ENCODE measurements at regions not wholly inside any gene's neighbourhood (a gene's known extent, or its start where the extent isn't known, plus 50 kb on each side); places are given as distances from the start of the nearest gene placed in this dataset.
A peak's percentile ranks its signal among the peaks of the same experiment; 100 is the strongest.

DNA sequence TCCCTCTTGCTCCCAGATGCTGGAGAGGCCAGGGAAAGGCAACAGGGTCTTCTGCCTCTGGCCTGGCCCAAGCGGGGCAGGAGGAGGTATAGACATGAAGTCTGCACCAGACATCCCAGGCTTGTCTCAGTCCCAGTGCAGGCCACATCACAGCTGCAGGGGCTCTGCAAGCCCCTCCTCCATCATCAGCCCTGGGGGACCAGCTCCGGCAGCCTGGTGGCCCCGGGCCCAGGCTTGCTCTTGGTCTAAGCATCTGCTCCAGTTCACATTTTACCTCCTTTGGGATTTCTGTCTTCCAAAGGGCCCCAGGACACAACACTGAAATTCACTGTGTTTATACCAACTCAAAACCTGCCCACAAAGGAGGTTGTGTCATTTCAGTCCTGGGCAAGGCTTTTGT is 359.4 kb downstream of the ZNF536 start:
- DNase-seq: no peak

DNA sequence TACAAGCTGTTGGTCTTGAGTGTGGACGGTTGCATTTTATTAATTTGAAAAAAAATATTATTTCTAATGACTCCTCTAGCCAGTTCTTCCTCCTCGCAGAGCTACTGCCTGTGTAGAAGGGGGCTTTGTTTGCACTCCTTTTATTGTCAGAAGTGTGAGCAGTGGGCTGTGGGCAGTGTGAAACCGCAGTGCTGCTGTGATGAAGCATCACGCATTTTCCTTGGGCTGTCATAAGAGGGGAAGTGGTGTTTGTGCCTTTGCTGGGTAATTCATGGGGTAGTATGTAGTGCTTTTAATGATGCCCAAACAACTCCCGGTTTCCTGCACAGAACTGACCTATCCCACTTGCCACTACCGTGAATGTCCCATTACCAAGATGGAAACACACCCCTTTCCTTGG is 357.3 kb downstream of the ZNF536 start:
- DNase-seq: no peak

DNA sequence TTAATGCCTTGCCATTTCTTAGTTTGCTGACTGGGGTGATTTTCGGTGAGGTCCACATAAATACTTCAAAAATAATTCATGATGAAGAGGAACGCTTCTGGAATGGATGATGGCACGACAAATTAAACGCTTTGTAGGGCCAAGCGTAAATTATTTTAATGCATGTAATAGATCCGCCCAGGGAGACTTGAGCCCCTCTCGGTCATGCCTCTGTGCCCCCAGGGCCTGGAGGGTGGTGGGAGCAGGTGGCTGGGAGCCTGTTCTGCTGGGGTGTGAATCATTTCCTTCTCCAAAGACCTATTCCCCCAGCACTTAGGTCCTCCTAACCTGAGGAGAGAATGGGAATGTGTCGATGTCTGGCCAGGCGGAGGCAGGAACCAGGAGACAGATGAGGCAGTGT is 350.6 kb downstream of the ZNF536 start:
- DNase-seq: peak; percentile 79

DNA sequence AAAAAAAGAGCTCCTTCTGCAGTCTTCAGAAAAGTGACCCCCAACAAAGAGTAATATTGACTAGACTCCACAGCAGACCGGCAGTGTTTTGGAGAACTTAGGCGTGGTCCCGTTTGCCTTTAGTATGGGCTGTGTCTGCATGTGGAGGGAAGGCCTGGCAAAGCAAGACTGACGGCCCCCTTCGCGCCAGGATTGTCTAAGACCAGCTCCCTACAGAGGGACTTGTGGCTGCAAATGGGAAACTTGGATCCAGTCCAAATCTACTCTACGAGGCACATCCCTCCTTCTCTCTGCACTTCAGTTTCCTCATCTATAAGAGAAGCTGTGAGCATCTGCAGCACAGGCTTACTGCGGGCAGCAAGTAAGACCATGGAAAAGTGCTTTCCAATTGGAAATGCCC is 350.0 kb downstream of the ZNF536 start:
- DNase-seq: no peak

DNA sequence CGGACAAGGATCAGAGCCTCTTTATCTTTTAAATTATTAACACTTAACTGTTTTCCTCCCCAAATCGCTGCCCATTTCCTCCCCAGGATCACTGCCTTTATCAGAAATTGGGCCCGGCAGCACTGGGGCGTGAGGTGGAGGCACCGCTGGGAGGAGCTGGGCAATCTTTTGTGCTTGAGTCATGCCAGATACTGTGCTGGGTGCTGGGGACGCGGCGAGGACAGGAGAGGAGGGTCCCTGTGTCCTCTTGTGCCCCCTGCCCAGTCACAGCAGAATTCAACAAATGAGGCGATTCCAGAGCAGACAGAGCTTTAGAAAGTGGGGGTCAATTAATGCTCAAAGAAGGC is 347.8 kb downstream of the ZNF536 start:
- peak; percentile 63 for DNase-seq

DNA sequence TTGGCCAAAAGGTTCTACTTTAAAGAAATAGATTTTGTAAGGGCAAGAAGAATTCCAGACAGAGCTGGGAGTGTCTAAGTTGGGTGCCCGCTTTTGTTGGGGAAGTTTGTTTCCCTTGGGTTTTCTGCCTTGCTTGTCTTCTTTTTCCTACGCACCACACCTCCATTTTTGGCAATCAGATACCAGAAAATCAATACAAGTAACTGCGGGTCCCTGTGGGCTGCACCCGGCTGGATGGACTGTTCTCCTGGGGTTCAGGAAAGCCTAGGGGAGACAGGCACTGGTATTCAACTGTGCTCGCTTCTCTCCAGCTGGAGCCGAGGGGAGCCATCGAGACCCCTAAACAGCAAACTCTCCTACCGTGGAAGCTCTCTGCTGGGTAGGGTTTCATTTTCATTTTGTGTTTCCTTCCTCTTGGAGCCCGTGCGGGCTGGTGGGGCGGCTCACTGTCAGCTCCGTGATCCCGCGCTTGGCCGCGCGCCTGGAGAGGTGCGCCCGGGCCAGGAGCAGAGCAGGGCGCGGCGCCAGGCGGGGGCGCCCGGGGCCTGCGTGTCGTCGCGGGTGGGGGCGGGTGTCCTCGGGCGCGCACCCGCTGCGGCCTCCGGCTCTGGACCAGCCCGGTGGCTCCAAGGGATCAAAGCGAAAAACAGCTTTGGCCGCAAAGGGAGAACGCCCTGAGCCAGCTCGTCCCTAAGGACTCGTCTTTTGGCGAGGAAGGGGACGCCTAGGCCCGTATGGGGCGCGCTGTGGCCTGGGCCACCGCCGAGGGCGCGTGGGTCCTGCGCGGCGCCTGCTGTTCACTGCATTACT is 347.2 kb downstream of the ZNF536 start:
- peak; percentile 60 for DNase-seq

DNA sequence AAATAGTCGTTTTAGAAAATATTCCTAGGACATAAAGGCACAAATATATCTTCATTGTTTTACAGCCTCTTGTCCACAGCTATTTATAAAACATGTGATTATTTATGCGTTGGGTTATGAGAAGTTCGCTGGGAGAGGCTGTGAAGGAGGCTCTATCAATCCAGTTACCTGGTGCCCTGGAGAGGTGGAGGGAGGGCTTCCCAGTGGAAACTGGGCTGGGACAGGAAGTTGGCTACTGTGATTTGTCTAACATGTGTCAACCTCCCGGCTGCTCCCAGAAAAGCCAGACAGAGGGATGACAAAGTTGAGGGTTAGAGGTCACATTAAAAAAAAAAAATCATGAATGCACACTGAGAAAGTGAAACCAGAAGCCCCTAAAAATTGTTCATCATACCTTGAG is 346.5 kb downstream of the ZNF536 start:
- no peak for DNase-seq

DNA sequence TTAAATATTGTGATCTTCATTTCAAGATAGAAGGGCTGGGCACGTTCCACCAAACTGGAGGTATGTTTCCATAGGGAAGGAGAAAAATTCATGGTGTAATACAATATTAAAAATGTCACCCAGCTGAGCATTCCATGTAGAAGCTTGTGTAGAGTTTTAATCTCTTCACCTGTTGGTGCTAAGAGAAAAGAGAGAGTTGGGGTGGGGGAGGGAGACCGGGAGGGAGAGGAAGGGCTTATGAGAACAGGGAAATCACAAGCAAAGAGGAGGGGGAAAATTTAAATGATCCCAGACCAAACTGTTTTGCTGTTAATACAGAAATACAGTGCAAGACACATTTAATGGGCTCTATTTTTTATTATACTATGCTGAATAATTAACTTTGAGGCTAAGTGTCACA is 345.8 kb downstream of the ZNF536 start:
- DNase-seq: no peak

DNA sequence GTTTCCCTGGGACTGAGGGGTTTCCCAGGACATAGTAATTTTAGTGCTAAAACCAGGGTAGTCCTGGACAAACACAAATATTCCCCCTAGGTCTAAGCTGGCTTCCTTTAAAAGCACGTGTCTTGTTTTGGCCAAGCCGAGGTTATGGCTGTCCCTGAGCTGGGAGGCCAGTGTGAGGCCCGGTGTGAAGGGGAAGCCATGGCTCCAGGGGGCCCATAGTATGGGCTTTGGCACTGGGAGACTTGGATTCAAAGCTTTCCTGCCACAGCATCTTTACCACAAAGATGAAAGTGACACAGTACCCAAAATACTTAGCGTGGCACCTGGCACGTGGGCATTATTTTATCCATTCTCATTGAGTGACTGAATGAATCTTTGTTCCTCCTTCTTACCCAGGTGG is 345.2 kb downstream of the ZNF536 start:
- DNase-seq: no peak

DNA sequence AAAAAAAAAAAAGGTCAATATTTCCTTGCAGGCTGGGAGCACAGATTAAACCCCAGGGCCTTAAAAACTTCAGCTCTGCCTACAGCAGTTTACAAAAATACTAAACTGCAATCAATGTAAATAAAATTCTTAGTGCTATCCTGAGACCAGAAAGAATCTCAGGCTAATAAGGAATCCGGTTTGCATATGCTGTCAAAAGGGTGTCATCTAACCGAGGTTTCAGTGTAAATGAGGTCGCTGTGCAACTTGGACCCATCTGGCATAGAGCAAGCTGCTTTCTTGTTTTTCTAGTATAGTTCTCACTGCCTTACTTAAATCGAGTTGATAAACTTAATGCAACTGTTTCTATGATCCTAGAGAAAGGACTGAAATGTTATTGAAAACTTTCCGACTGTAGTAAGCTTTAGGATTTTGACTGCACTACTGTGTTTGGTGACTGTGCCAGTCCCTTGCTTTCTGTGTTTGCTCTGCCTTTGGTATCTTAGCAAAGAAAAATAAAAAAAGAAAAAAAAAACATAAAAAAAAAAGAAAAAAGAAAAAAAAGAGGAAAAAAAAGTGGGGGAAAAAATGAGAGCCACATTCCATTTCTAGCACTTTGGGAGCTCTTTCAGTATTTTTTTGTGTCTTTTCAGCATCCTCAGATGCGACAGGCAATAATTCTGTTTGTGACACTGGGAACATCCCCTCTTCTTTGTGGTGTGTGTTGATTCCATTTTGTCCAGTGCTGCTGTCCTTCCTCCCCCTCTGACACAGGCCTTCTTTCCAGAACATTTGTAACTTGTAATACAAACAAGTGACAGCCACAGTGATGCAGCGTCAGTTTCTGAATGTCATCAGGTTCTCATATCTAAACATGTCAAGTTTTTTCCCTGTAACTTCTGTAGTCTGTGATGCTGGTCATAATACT is 340.5 kb downstream of the ZNF536 start:
- DNase-seq: no peak

DNA sequence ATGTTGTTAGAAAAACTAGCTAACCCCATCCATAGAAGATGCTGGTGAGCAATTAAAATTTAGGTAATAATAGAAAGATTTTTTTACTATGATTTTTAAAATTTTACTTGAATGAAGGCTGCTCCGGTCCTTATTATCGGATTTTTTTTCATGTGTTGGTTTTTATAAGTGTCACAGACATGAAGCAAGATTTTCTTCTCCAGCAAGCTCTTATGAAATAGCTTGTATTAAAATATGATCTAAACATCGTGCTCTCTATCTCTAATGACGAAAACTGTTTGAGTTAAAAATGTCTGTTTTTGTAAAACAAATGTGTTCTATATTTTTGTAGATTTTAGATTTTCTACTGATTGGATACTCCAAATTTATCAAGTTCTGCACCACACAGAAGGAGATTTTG is 339.6 kb downstream of the ZNF536 start:
- no peak for DNase-seq

DNA sequence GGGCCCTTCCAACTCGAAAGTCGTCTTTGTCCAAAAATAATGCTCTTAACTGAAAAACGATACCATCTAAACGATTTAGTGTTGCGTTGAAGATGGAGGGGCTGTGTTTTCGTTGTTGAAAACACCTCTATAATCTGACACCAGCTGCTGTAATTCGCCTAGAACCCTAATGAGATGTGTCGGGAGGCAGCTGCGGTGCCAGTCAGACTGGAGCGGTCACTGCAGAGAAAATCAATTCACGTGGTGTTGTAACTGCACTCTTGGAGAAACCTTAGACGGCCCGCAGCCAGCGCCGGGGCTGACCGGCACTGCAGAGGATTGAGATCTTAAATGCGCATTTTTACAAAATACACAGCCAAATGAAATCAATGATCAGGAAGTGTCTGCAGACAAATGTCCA is 339.1 kb downstream of the ZNF536 start:
- DNase-seq: no peak

DNA sequence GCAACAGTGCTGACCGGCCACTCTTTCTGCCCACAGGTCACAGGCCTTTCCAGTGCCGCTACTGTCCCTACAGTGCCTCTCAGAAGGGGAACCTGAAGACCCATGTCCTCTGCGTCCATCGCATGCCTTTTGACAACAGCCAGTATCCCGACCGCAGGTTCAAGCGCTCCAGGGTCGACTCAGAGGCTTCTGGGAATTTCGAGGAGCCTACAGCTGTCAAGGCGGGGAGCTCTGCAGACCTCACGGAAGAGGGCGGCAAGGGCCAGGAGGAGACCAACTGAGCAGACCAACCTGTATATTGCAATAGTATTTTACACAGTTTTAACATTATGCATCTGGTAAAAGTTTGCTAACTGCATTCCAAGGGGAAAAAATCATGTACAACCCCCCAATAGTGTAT is 338.5 kb downstream of the ZNF536 start:
- DNase-seq: no peak

DNA sequence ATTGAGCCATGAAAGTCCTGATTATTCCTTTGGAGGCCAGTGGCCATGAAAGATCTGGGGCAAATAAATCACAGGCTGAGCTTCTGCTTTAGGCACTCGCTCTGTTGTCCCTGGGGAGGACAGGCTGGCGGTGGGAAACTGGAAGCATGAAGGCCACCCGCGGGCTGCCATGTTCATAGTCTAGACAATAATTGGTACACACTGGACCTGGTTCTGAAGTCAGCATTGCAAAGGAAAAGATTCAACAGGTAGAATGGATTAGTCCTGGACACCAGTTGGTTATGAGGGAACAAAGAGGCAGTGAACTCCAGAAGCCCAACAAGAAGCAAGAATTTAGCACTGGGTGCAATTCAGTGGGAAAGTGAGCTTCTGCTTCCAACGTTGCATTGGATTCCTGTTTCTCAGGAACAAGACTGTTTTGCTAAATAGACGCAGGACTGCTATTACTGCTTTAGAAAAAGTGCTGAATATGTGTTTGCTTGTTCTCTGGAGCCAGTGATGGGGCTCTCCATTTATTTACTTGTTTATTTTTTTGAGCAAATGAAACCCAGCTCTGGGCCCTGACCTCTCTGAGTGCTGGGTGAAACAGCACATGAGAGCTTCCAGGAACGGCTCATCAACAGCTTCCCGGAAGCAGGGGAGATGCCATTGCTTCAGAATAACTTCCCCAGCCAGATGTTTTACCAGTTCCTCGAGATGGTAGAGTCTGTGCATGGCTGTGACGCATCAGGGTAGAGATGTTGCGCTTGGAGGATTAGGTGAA is 336.4 kb downstream of the ZNF536 start:
- no peak for DNase-seq

DNA sequence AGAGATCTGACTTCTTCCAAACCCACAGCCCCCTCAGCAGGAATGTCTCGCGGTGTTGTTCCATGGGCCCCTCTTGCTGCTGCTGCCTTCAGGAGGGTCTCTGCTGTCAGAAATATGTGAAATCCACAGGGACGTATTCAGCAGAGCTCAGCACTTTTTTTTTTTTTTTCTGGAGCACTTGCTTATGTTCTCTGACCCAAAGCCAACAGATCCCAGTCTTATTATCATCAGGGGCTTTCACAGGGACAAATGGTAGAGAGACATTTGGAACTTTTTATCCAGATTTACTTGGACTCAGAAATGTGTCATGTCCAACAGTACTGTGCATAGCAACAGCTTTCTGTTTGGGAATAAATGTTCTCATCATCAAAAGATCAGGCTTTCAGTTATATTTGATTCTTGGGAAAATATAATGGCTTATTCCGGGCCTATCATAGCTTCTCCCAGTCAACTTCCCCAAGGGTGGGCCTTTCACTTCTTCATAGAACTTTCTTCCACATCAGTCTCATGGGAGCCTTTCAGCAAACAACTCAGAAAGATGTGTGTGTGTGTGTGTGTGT is 332.7 kb downstream of the ZNF536 start:
- DNase-seq: no peak

DNA sequence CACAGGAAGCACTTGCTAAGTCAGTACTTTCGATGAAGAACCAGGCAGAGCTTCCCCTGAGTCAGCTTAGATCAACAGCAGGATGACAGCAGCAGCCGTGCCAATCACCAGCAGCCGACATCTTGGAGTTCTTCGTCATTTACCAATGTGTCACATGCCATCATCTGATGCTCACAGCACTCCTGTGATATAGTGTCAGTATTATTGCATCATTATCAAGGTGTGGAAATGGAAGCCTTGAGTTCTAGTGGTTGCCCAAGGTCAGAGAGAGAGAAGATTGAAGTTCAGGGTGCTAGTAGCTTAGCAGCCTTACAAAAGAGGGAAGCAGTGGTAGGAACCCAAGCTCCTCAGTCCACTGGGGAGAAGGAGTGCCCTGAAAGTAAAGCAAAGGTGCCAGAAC is 331.5 kb downstream of the ZNF536 start:
- DNase-seq: no peak

DNA sequence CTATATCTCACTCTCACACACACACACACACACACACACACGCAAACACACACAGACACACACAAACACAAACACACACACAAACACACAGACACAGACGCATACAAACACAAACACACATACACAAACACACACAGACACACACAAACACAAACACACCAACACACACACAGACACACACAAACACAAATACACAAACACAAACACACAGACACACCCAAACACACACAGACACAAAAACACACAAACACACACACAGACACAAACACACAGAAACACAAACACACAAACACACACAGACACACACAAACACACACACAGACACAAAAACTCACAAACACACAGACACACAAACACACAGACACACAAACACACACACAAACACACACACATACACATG is 329.0 kb downstream of the ZNF536 start:
- DNase-seq: no peak

DNA sequence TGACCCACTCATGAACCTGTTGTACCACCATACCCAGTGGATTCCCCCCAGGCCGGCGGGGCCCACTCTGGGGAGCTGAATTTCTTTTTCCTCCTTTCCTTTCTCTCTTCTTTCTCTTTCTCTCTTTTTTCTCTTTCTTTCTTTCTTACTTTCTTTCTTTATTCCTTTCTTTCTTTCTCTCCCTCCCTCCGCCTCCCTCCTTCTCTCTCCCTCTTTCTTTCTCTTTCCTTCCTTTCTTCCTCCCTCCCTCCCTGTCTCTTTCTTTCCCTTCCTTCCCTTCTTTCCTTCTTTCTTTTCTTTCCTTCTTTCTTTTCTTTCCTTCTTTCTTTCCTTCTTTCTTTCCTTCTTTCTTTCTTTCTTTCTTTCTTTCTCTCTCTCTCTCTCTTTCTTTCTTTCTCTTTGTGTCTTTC is 327.7 kb downstream of the ZNF536 start:
- no peak for DNase-seq

DNA sequence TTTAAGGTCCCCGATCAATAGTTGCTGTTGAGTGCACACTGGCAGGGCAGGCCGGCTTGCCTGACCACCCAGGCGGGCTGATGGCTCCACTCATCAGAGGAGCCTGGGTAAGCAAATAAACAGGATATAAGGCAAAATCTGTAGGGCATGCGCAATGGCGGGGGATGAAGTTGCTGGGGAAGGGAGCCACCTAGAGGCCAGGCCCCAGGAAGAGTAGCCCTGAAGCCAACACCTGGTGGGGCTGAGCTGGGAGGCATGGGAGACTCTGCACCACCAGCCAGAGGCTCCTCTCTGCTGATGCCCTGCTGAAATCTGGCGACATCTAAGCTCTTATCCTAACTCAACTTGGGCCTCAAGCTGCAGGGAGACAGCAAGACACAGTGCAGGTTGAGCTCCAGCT is 324.3 kb downstream of the ZNF536 start:
- peak; percentile 89 for DNase-seq

DNA sequence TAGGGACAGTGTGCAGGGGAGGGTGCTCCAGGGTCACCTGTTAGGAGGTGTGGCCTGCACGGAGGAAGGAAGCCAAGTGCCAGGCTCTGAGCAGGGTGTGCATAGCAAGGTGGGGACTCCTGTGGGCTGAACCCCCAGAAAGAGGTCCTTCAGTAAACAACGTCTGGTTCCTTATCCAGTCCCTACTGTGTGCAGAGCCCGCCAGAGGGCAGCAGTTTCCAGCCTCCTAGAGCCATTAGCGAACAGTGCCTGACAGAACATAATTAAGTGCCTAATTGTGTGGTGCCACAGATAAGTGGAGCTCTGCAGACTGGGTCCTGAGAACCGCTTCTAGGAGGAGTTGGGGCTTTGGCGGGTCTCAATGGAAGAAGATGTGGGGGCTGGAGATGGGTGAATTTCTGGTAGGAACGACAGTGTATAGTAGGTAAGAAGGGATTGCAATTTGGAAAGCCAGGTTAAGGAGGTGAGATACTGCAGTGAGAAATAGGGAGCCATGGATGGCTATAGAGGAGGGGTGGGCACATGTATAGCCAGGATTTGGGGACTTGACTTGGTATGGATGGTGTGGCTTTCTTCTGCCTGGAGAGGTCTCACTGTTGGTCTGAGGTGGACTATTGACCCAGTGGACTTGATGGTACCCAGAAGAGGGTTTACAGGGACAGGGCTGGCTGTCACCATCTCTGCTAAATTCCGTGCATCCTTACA is 323.1 kb downstream of the ZNF536 start:
- DNase-seq: peak; percentile 74

DNA sequence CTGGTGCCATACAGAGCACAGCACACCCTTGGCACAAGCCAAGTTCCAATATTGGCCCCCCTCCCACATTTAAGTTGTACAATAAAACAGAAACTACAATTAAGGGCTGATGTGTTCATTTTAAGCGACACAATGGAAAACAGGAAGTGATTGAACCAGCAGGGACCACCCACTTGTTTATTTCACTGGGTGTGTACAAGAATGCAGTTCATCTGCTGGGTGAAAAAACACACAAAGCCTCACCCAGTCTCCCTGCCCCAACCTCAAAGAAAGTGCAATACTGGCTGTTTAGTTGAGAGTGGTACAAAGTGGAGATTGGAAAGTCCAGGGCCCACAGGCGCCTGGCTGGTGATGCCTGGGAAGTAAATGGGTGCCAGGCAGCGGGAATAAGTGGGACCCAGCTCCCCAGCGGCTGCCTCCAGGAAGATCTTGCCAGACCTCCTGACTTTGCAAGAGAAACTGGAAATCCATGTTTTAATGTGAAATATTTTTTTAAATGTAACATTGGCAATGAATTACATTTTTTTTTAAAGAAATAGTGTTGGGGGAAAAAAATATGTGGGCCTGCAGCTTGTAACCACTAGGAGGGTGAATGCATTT is 322.1 kb downstream of the ZNF536 start:
- no peak for DNase-seq

DNA sequence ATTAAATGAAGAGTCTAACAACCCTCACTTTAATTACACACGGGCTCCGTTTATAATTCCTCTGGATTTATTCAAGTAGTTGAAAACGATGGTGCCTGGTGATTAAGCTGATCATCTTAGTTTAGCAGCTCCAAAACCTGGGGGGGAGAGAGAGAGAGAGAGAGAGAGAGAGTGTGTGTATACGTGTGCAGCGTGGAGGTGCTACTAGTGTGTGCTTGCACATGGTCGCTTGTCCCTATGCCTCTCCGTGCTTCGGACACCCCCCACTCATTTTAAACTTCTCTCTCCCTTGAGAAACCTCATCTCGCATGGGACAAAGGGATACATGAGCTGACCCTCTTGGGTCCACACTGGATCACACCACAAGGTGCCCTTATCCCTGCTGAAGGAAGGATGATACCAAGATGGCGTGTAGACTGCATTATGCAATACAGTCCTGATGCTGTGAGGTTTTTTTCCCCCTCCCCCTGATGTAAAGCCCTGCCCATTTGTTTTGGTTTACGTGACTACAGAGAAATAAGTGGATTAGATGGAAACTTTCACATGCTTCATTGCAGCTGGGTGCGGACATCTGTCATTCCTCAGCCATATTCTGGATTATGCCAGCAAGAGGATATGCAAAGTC is 320.8 kb downstream of the ZNF536 start:
- no peak for DNase-seq

All from islet precursor cell (in vitro differentiated cells).